Osteocyte (in vitro differentiated cells): ENCODE measurements at regions not wholly inside any gene's neighbourhood (a gene's known extent, or its start where the extent isn't known, plus 50 kb on each side); places are given as distances from the start of the nearest gene placed in this dataset.
"Not testable (repeated sequence)": the region's sequence is repeated elsewhere in the genome, so short reads cannot be mapped to it uniquely, and the experiment has no call there.

ENCODE experiments used
- DNase-seq: peaks from one replicate; pipeline ENCODE4 v3.0.0; 2021; ENCODE audit warnings: mixed read lengths; ENCODE audit not compliant: unreplicated experiment; ENCODE audit errors: extremely low spot score
- H3K27ac Mint-ChIP-seq: one replicate; pipeline ENCODE4 v1.8.0; 2021; ENCODE audit warnings: mild to moderate bottlenecking, mixed read lengths; ENCODE audit not compliant: unreplicated experiment
- H3K27me3 Mint-ChIP-seq: one replicate; pipeline ENCODE4 v1.8.0; 2021; ENCODE audit warnings: mixed read lengths; ENCODE audit not compliant: unreplicated experiment
- H3K36me3 Mint-ChIP-seq: one replicate; pipeline ENCODE4 v1.8.0; 2021; ENCODE audit warnings: mixed read lengths; ENCODE audit not compliant: unreplicated experiment
- H3K4me1 Mint-ChIP-seq: one replicate; pipeline ENCODE4 v1.8.0; 2021; ENCODE audit warnings: mixed read lengths; ENCODE audit not compliant: unreplicated experiment
- H3K4me3 Mint-ChIP-seq: one replicate; pipeline ENCODE4 v1.8.0; 2021; ENCODE audit warnings: mild to moderate bottlenecking, moderate library complexity, mixed read lengths; ENCODE audit not compliant: unreplicated experiment
- H3K9me3 Mint-ChIP-seq: one replicate; pipeline ENCODE4 v1.8.0; 2021; ENCODE audit warnings: mixed read lengths; ENCODE audit not compliant: unreplicated experiment
- TF ChIP-seq, protein P1 (sequence below): fragments of 200-600 bp; sonication (generic); IDR thresholded peaks from 2 replicates; pipeline ENCODE4 v1.5.0; 2021; ENCODE audit warnings: antibody characterized with exemption, mild to moderate bottlenecking, moderate library complexity

DNA sequence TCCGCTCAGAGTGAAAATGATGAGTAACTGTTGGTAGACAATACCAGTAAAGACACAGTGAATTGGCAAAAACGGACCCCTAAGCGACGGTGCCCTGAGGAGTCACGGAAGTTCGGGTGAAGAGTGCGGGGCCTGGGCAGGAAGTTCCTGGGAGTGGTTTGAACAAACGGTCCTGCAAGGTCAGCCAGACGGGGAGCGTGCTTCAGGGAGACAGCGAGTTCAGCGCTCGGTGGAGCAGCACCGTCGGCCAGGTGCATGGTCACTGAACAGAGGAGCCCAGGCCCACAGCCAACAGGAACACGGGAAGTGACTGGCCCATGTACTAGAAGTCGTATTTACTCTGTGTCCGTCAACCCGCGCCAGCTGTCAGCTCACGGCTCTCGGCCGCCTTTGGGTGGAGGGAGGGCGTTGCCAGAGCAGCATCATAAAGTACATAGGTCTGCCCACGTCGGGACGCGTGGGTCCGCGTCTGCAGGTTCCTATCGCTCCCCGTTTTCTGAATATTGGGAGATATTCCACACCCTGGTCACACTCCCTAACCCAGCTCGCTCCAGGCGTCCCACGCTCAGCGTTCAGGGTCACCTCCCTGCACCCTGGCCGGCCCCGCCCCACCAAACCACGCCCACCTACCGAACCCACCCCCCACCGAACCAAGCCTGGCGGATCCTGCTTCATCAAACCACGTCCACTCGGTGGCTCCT lies 75.6 kb upstream of the UXS1 start:
- DNase-seq, result peak; percentile 69
- H3K27ac Mint-ChIP-seq, result no peak overlapping the region
- no peaks in the 10 kb centered on the region for H3K9me3 Mint-ChIP-seq
- TF ChIP-seq, protein P1, sequence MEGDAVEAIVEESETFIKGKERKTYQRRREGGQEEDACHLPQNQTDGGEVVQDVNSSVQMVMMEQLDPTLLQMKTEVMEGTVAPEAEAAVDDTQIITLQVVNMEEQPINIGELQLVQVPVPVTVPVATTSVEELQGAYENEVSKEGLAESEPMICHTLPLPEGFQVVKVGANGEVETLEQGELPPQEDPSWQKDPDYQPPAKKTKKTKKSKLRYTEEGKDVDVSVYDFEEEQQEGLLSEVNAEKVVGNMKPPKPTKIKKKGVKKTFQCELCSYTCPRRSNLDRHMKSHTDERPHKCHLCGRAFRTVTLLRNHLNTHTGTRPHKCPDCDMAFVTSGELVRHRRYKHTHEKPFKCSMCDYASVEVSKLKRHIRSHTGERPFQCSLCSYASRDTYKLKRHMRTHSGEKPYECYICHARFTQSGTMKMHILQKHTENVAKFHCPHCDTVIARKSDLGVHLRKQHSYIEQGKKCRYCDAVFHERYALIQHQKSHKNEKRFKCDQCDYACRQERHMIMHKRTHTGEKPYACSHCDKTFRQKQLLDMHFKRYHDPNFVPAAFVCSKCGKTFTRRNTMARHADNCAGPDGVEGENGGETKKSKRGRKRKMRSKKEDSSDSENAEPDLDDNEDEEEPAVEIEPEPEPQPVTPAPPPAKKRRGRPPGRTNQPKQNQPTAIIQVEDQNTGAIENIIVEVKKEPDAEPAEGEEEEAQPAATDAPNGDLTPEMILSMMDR, result no peak
- H3K4me3 Mint-ChIP-seq, result no peak overlapping the region
- H3K4me1 Mint-ChIP-seq, result no peaks in the 10 kb centered on the region
- no peaks in the 10 kb centered on the region for H3K36me3 Mint-ChIP-seq
- no peaks in the 10 kb centered on the region for H3K27me3 Mint-ChIP-seq

DNA sequence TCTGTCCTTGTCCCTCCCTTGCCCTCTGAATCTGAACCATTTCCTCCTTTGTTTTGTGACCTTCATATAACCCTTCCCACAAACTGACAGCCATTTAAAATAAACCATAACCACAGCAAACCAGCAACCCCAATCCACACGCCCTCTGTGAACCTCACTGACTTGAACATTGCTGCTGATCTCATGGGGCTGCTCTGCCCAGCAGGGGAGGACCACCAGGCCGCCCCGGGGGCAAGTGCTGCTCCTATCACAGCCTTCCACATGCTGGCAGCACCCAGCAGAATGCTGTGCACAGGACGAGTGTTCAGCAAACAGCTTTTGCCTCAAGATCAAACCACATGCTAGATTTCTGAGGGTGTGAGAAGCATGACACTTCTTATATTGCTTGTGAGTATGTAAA lies 73.9 kb upstream of the UXS1 start:
- H3K9me3 Mint-ChIP-seq, result no peaks in the 10 kb centered on the region
- H3K4me3 Mint-ChIP-seq, result no peak overlapping the region
- H3K4me1 Mint-ChIP-seq, result no peaks in the 10 kb centered on the region
- H3K27ac Mint-ChIP-seq, result no peak overlapping the region
- peaks cover 2% of the 10 kb centered on the region for H3K27me3 Mint-ChIP-seq
- TF ChIP-seq, protein P1, result no peak
- DNase-seq, result peak; percentile 64
- no peaks in the 10 kb centered on the region for H3K36me3 Mint-ChIP-seq

DNA sequence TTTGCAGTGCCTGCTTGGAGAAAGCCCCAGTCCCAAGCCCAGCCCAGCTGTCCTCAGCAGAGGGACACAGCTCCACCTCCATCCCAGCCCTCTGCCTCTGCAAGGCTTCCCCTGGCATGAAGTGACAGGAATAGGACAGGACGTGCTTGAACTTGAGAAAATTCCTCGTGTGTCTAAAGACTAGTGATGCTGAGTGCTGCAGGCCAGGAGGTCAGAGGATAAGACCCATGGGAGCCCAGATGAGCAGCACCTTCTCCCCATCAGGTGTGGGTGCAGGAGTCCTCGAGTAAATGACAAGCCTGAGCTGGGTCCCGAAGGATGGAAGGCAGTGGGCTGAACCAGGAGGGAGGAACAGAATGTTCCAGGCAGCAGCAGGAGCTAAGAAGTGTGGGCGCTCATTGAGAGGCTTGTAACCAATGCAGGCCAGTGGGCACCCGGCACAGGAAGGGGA lies 67.8 kb upstream of the UXS1 start:
- H3K27me3 Mint-ChIP-seq, result peaks cover 8% of the 10 kb centered on the region
- TF ChIP-seq, protein P1, result no peak
- DNase-seq, result peak; percentile 67
- no peak overlapping the region for H3K4me3 Mint-ChIP-seq
- H3K4me1 Mint-ChIP-seq, result no peaks in the 10 kb centered on the region
- no peak overlapping the region for H3K27ac Mint-ChIP-seq
- H3K36me3 Mint-ChIP-seq, result no peaks in the 10 kb centered on the region
- H3K9me3 Mint-ChIP-seq, result no peaks in the 10 kb centered on the region

DNA sequence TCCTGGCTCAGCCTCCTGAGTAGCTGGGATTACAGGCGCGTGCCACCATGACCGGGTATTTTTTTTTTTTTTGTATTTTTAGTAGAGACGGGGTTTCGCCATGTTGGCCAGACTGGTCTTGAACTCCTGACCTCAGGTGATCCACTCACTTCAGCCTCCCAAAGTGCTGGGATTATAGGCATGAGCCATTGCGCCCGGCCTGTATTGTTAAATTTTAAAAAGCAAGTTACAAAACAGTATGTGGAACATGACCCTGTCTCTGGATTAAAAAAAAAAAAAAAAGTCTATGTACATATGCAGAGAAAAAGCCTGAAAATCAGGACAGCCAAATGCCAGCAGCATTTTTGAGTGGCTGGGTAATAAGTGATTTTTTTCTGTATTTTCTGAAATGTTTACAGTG lies 64.8 kb upstream of the UXS1 start:
- H3K27me3 Mint-ChIP-seq, H3K27ac Mint-ChIP-seq, H3K9me3 Mint-ChIP-seq, H3K4me3 Mint-ChIP-seq, H3K36me3 Mint-ChIP-seq, H3K4me1 Mint-ChIP-seq: not testable (repeated sequence)
- peak; percentile 44 for DNase-seq

DNA sequence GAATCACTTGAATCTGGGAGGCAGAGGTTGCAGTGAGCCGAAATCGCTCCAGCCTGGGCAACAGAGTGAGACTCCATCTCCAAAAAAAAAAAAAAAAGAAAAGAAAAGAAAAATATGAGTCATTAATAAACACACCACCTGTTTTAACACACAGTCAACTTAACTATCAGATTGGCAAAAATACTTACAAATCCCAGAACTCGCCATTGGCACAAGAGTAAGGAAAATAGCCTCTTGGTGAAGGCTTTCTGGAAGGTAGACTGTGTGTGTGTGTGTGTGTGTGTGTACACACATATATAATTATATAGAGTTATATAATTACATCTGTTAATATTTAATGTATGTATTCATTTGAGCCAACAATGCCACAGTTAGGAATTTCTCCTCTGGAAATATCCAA lies 63.7 kb upstream of the UXS1 start:
- H3K9me3 Mint-ChIP-seq, result no peaks in the 10 kb centered on the region
- peaks cover 14% of the 10 kb centered on the region for H3K27me3 Mint-ChIP-seq
- no peak overlapping the region for H3K27ac Mint-ChIP-seq
- TF ChIP-seq, protein P1, result no peak
- no peak overlapping the region for H3K4me3 Mint-ChIP-seq
- H3K4me1 Mint-ChIP-seq, result no peaks in the 10 kb centered on the region
- DNase-seq, result no peak
- no peaks in the 10 kb centered on the region for H3K36me3 Mint-ChIP-seq

DNA sequence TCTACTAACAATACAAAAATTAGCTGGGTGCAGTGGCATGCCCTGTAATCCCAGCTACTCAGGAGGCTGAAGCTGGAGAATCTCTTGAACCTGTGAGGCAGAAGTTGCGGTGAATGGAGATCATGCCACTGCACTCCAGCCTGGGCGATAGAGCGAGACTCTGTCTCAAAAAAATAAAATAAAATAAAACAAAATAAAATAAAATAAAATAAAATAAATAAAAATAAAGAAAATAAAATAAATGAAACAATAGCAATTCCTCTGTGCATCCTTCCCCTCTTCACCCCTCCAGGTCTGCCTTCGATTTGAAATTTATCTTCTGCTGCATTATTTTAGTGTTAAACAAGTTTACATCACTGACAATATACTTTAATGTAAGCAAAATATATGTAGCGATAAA lies 63.0 kb upstream of the UXS1 start:
- TF ChIP-seq, protein P1, result no peak
- no peak overlapping the region for H3K27ac Mint-ChIP-seq
- no peaks in the 10 kb centered on the region for H3K36me3 Mint-ChIP-seq
- H3K4me3 Mint-ChIP-seq, result no peak overlapping the region
- peak; percentile 10 for DNase-seq
- no peaks in the 10 kb centered on the region for H3K9me3 Mint-ChIP-seq
- no peaks in the 10 kb centered on the region for H3K4me1 Mint-ChIP-seq
- H3K27me3 Mint-ChIP-seq, result peaks cover 13% of the 10 kb centered on the region

DNA sequence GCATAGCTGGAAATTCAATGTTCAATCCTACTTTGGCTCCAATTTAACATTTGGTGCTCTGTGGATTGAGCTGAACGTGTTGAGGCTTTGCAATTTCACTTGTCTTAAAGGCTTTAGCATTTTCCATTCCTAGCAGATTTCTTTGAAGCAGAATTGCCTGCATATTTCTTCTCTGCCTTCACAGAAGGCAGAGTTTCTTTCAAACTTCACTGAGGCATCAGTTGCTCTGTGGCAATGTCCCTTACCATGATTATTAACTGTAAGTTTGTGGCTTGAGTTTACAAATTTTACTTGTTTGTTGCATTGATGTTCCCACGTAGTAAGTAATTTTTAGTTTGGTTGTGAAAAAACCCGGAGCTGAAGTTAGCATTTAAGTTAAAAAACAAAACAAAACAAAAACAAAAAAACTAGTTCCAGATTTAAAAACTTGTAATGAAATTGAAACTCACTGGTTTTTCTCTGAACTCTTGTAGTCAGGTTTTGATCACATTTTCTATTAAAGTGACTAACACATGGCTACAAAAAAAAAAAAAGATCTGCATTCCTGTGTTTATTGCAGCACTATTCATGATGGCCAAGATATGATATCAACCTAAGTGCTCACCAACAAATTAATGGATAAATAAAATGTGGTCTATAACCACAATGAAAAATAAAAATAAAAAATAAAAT lies 55.2 kb upstream of the UXS1 start:
- not testable (repeated sequence) for H3K27ac Mint-ChIP-seq, H3K36me3 Mint-ChIP-seq, DNase-seq, H3K4me1 Mint-ChIP-seq, H3K4me3 Mint-ChIP-seq, H3K9me3 Mint-ChIP-seq
- peaks cover 31% of the 10 kb centered on the region for H3K27me3 Mint-ChIP-seq
